Spleen (tissue), 3 donors: ENCODE measurements at regions not wholly inside any gene's neighbourhood (a gene's known extent, or its start where the extent isn't known, plus 50 kb on each side); places are given as distances from the start of the nearest gene placed in this dataset.

Experiments
- POLR2A ChIP-seq, 3 donors: fragments of 450-650 bp; IDR thresholded peaks; one replicate each; pipeline ENCODE4 v1.5.1; 2017; ENCODE audit warnings: antibody characterized with exemption in 3 of 3, mild to moderate bottlenecking in 1 of 3
- POLR2AphosphoS5 ChIP-seq, 3 donors: sonication (generic); formaldehyde crosslinking; IDR thresholded peaks; one replicate each; pipeline ENCODE4 v1.5.1; 2017; ENCODE audit warnings: antibody characterized with exemption in 3 of 3

DNA sequence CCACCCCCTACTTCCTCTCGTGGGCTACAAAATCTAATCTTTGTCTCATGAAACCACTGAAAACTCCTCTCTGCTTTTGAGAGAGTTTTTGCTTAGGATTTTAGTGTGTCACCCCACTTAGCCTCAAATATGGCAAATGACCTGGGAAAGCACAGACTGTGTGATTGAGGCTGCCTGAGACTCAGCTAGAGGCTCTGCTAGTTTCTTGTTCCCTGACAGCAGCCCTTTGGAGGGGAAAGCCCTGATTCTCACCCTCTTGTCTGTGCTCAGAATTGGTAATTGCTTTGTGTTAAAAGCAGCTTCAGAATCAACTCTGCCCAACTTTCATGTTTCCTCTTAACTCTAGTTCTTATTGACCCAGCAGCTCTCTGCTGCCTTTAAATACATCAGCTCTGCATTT is 85.6 kb upstream of the ZP4 start:
- TF ChIP-seq POLR2AphosphoS5 (IDR thresholded peaks at IDR 0.05) (no peak), POLR2A (IDR thresholded peaks at IDR 0.05) (no peak)
